DMS53 (cell line): ENCODE measurements at regions not wholly inside any gene's neighbourhood (a gene's known extent, or its start where the extent isn't known, plus 50 kb on each side); places are given as distances from the start of the nearest gene placed in this dataset.

Experiments used
- DNase-seq: peaks from one replicate; lab custom pipeline; 2025; lab: John Stamatoyannopoulos, UW

- DNase-seq = no peak
Measured at GRCh38 chrX:2608638-2609430, 82.3 kb upstream of the CD99 start.

GRCh38 chrX:2607113-2607512 lies 84.0 kb upstream of the CD99 start:
- DNase-seq = no peak

- no peak for DNase-seq
Measured at GRCh38 chrX:2600564-2600963, 90.5 kb upstream of the CD99 start.

DNA sequence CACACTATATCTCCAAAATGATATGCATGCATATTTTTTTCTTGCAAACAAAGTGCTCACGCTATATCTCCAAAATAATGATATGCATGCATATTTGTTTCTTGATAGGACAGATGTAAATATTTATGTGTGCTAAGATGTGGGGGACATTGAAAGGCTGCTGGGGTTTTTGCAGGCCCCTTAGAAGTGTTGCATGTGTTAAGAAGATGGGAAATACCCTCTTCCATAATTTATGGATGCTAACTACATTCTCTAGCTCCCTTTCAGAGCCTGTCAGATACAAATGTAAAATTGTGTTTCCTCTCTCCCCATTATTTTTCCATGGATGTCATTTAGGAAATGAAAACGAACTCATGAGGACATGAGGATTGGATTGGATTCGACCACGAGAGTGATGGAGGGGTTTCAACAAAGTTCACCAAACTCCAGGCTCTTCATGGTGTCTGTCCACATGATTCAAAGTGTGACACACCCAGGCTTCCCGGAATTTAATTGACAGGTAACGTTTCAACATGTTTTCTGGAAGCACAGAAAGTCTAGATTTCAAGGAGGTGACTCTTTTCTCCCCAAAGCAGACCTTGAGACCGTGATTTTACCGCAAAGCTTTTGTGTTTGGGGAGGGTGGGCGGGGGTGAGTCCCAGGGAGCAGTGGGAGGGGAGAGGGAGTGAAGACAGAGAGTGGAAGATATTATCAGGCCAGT lies 94.4 kb upstream of the CD99 start:
- DNase-seq = no peak

DNA sequence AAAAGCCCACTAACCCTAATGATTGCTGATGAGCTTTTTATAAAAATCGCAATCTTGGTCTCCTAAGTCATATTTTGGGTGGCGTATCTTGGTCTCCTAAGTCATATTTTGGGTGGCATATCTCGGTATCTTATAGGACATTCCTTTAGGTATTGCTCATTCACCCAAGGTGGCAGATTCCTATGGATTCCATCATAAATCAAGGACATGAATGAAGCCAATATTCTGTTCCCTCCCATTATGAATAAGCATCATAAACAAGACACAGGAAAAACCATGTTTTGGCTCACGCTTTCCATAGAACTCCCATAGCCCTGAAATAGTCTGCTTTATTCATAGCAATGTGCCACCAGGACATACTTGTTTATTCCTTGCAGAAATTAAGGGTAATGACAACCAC lies 95.0 kb upstream of the CD99 start:
- DNase-seq = no peak

DNA sequence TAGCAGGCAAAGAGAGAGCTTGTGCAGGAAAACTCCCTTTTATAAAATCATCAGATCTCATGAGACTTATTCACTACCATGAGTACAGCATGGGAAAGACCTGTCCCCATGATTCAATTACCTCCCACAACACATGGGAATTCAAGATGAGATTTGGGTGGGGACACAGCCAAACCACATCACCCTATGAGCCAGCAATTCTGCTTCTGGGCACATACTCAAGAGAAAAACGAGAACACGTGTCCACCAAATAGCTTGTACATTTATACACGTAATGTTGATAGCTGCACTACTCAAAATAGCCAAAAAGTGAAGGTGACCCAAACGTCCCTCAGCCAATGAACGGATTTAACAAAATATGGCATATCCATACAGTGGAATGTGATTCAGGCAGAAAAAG lies 94.5 kb upstream of the DHRSX start:
- DNase-seq = no peak

DNA sequence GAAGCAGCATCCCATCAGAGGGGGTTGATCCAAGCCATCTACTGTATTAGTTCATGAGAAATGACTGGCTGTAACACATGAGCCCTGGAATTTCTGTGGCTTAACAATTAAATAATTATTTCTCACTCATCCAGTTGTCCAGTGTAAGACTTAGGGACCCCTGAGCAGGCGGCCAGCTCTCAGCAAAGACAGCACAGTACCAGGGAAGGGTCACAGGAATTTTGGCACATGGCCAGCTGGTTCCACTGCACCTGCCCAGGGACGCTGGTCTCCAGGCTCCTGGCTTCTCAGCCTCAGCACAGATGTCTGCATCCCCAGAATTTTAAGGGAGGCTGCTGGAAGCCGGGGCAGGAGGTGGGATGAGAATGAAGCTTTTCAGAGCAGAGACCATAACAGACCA lies 93.7 kb upstream of the DHRSX start:
- DNase-seq = no peak

DNA sequence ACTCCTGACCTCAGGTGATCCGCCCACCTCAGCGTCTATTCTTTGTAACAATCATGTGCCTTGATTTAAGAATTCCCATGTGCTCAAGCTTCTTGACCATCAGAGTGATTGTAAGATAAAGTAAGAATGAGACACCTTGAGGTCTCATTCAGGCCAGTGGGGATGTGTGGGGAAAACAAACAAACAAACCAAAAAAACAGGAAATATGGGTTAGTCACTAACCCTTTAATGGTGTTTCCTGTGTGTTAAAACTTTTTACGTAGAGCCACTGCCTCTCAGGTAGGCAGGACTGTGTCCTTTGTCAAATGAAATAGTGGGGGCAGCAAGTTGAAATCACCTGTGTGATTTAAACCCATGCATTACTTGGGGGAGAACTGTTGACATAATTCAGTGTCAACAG lies 91.5 kb upstream of the DHRSX start:
- no peak for DNase-seq

DNA sequence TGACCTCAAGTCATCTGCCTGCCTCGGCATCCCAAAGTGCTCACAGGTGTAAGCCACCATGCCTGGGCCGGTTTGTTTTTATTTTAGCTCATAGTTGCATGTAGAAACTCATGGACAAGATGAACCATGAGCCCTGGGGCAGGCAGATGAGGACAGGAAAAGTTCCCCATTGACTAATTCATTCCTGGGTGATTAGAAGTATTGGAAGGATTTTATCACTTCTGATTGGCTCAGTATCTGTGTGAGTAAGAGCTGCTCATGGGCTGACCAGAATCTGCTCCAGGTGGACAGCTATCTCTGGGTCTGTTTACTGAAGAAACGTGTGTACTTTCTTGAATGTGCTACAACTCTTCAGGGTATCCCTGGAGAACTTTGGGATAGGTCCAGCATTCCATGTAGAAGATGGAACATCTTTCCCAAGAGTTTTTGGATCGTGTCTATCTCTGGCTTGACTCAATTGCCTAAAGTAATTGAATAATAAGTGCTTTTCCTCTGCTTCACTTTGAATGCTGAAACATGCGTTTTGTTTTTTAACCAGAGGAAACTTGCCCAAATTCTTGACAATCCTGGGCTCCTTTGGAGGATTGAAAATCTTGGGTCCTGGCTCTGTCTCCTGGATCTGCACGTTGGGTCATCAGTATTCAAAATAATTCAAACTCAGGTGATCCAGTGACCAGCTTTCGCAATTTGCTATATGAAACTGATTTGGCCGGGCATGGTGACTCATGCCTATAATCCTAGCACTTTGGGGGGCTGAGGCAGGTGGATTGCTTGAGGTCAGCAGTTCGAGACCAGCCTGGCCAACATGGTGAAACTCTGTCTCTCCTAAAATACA lies 88.6 kb upstream of the DHRSX start:
- no peak for DNase-seq

DNA sequence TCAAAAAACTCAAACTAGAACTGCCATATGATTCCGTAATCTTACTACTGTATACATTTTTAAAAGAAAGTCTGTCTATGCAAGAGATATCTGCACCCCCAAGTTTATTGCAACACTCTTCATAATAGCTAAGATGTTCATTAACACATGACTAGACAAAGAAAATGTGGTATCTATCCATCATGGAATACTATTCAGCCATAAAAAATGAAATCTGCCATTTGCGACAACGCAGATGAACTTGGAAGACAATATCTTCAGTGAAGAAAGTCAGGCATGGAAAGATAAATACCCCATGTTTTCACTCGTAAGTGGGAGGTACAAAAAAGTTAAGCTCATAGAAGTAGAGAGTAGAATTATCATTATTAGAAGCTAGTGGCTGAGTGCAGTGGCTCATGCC lies 87.3 kb upstream of the DHRSX start:
- DNase-seq = no peak

DNA sequence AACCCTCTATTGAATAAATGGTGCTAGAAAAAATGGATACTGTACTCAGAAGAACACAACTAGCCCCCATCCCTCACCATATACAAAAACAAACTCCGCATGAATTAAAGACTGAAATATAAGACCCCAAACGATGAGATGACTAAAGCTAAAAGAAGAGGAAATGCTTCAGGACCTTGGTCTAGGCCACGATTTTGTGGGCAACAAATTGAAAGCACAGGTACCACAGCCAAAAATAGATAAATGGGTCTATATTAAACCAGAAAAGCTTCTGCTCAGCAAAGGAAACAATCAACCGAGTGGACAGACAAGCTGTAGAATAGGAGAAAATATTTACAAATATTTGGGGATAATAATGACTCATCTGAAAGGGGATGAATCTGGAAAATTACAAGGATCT lies 86.4 kb upstream of the DHRSX start:
- DNase-seq = no peak

- DNase-seq = no peak
Measured at GRCh38 chrX:2585158-2585470, 84.3 kb upstream of the DHRSX start.

DNA sequence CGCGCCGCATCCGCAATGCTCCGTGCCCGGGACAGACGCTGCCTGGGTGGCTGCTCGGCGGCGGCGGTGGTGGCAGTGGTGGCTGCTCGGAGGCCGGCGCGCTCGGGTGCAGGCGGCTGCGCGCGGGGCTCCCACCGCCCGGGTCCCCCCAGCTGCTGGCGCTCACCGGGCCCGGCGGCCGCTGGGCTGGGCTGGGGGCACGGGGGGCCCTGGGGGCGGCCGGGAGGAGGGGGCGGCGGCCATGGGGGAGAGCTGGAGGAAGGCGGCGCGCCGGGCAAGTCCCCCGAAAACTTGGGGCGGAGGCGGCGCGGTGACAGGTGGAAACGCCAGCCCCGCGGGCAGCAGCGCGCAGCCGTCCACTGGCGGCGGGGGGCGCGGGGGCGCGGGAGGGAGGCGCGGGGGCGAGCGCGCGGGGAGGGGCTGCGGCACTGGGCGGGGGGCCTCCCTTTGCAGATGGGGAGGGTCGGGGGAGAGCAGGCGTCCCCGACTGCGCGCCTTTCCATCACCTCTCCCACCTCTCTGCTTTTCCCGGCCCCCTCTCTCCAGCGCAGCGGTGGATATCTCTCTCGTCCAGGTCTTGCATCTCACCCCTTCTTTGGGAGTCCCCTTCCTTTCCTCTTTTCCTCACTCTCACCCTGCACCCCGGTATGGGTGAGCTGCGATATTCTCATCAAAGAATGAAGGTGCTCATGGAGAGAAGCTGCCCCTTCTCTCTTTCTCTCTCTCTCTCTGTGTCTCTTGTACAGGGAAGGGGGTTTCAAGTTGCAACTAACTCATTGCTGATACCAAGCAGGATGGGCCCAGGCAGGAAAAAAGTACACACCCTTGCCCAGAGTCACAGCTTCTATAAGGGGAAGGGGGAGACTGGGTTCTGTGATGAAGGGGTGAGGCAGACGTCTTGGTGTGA lies 83.7 kb upstream of the DHRSX start:
- DNase-seq = no peak

GRCh38 chrX:2583194-2584162 lies 82.7 kb upstream of the DHRSX start:
- DNase-seq = no peak

DNA sequence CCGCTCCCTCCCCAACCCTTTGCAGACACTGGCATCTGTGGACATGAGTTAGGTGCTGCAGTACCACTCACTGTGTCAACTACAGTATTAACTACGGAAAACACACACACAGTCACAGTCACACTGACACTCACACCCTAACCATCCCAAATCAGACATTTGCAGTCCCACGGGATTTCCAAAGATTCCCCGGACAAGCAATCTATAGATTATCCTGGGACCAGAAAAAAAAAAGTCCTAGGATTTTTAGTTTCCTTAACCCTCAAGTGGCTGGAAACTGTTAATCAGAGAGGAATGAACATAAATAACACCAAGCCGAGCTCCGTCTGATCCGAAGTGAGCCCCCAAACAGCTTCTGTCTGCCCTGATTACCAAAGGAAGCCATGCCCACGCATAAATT lies 81.9 kb upstream of the DHRSX start:
- DNase-seq = no peak

DNA sequence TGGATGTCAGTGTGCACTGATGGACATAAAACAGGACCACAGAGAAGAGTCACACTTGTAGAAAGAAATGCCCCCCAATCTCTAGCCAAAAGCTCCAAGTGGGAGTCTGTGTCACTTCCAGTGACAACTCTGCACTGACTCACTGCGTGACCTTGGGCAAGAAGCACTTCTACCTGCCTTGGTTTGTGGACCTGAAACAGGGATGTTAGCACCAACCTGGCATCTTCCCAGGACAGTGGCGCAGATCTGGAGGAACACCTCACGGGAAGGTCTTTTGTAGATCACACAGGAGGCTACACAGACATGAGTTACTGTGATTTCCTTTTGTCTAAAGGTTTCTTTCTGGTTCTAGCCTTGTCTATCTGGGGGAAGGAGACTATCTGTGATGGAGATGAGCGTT lies 80.5 kb upstream of the DHRSX start:
- DNase-seq = no peak

DNA sequence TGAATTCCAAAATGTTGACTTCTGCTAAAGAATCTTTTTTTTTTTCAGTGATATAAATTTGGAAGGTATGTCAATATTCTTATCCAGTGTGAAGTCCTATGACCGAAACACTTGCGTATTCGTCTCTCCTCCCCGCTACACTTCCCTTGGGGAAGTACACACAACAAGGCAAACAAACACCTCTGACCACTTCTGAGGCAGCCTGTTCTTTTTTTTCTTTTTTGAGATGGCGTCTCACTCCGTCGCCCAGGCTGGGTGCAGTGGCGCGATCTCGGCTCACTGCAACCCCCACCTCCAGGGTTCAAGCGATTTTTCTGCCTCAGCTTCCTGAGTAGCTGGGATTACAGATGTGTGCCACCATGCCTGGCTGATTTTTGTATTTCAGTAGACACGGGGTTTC lies 78.1 kb upstream of the DHRSX start:
- DNase-seq = peak; percentile 19

- no peak for DNase-seq
Measured at GRCh38 chrX:2577844-2578466, 77.2 kb upstream of the DHRSX start.

GRCh38 chrX:2576793-2577192 lies 76.0 kb upstream of the DHRSX start:
- DNase-seq = peak; percentile 0

DNA sequence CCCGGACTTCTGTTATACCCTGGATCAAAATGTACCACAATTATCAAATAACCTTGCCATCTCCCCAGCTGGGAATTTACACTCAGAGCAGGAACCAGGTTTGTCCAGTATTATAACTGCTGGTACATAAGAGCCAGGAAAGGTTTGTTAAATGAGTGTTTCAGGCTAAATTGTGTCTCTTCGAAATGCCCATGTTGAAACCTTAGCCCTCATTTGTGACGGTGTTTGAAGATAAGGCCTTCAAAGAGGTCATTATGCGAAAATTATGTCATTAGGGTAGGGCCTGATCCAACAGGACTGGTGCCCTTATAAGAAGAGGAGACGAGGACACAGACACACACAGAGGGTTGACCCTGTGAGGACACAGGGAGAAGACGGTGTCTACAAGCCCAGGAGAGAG lies 73.5 kb upstream of the DHRSX start:
- DNase-seq = no peak
